Coronary artery (tissue), 2 donors: ENCODE measurements at regions not wholly inside any gene's neighbourhood (a gene's known extent, or its start where the extent isn't known, plus 50 kb on each side); places are given as distances from the start of the nearest gene placed in this dataset.
"Not testable (repeated sequence)": the region's sequence is repeated elsewhere in the genome, so short reads cannot be mapped to it uniquely, and the experiment has no call there.

Experiments
- DNase-seq: peaks from one replicate; pipeline ENCODE4 v3.0.0-alpha.2; 2017; ENCODE audit warnings: low spot score
- H3K27ac ChIP-seq, 2 donors: fragments of 200-600 bp; sonication (generic); one replicate each; pipeline ENCODE4 v1.5.1; 2016 to 2019
- H3K4me3 ChIP-seq: fragments of 200-600 bp; sonication (generic); 2 replicates; pipeline ENCODE4 v1.5.1; 2016; ENCODE audit warnings: mild to moderate bottlenecking, moderate library complexity
- CTCF ChIP-seq: fragments of 200-600 bp; sonication (generic); IDR thresholded peaks from one replicate; pipeline ENCODE4 v1.5.1; 2019; ENCODE audit warnings: antibody characterized with exemption

DNA sequence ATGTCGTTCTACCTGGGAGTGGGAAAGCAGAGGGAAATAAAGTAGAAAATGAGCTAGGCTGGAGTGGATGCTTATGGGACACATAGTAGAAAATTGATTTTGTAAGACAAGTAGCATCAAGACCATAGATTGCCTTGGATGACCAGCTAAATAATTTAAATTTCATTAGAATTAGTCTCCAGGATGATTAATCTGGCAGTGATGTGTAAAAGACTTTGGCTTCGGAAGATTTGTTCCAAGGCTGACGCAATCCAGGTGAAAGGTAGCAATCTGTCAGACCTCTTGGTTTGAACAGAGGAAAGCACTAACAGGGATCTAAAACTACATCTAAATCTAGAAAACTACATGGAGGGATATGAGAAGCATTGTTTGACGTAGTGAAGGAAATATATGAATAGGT, 236.5 kb downstream of the ARL4A start:
- H3K27ac ChIP-seq, result no peak overlapping the region
- no peak for TF ChIP-seq CTCF
- DNase-seq, result no peak

DNA sequence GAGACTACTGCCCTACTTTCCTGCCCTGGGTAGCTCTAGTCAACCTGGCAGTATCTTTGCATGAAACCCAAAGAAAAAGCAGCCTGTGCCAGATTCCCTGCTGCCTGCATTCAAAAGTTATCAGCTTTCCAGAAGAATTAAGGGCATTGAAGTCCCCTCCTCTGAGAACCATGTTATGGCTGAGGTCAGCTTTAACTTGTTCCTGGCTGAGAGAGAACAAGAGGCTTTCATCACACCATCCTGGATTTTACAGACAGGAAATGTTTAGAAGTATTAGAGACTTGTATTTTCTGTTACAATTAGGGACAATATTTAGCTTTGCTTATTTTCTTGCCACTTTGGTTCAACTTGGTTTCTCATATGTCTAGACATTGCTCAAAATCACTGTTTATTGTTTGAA, 238.8 kb downstream of the ARL4A start:
- no peak overlapping the region for H3K27ac ChIP-seq
- DNase-seq, result no peak

More for the DNA sequence above, 236.5 kb downstream of the ARL4A start:
- no peak overlapping the region for H3K4me3 ChIP-seq

DNA sequence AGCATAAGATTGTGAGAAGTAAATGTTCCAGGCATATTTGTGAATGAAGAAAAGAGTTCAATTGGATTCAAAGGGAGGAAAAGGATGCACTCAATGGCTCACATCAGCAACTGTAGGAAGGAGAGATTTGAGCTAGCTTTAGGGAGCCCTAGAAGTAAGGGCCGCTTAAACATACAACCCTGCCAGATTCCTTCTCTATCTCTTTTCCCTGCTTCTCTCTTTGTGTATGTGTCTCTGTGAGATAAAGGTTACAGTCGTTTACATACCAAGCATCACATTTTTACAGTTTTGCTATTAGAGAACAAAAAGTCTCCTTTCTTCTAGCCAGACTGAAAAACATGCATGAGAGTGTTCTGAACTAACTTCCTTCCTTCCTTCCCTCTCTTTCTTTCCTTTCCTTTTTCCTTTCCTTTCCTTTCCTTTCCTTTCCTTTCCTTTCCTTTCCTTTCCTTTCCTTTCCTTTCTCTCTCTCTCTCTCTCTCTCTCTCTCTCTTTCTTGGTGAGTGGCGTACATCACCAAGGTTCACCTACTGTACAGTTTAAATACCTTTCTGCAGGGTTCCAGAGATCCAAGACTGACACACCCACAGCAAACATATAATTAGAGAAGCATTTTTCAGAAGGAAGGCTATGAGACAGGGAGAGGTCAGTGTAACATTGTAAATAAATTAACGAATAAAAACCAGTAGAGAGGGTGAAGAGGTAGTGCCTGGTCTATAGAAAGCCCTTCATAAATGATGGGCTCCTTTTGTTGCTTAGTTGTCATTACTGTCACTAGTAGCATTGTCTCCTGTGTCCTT, 240.4 kb downstream of the ARL4A start:
- Histone ChIP-seq H3K27ac (no peak overlapping the region), H3K4me3 (no peak overlapping the region)
- no peak for DNase-seq
- no peak for TF ChIP-seq CTCF

More for the DNA sequence above, 238.8 kb downstream of the ARL4A start:
- H3K4me3 ChIP-seq, result no peak overlapping the region
- TF ChIP-seq CTCF, result no peak

DNA sequence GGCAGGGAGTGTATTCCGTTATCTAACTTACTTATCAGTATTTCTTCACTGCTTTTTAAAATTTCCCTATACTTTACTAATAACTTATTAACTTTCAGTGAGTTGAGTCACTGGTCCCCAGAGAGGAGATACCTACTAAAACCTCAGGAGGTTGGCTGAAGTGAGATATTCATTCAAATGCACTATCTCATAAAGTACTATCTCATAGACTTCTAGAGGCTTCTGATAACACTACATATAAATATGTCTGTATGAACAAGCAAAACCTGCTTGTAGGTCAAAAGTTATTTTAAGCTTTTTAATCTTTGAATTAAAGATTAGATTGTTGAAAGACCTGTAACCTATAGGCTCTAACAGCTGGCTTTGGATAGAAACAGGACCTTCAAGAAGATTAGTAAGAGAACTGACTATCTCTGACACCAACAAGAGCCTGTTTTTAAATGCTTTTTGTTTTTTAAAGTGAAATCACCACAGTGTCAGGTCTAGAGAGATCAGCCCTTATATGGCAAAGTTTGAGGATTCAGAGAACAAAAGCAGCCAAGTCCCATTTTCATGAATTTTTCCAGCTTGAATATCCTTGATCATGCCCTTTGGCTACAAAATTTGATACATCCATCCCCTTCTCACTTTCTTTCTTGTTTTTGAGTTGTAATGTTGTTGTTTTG, 242.2 kb downstream of the ARL4A start:
- Histone ChIP-seq H3K27ac (no peak overlapping the region), H3K4me3 (no peak overlapping the region)
- TF ChIP-seq CTCF, result no peak
- no peak for DNase-seq

GRCh38 chr7:12930534-12930933, 243.1 kb downstream of the ARL4A start:
- no peak for DNase-seq
- TF ChIP-seq CTCF, result no peak
- Histone ChIP-seq H3K4me3 (no peak overlapping the region), H3K27ac (no peak overlapping the region)

- not testable (repeated sequence) for H3K4me3 ChIP-seq, DNase-seq, H3K27ac ChIP-seq
Observed at GRCh38 chr7:12931465-12931864, 244.0 kb downstream of the ARL4A start.

DNA sequence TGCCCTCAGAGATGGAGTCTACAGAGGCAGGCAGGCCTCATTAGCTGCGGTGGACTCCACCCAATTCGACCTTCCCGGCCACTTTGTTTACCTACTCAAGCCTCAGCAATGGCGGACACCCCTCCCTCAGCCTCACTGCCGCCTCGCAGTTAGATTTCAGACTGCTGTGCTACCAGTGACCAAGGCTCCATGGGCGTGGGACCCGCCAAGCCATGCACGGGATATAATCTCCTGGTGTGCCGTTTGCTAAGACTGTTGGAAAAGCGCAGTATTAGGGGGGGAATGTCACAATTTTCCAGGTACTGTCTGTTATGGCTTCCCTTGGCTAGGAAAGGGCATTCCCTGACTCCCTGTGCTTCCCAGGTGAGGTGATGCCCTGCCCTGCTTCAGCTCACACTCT, 252.3 kb downstream of the ARL4A start:
- H3K27ac ChIP-seq, result no peak overlapping the region
- DNase-seq, result no peak
- no peak overlapping the region for H3K4me3 ChIP-seq
- no peak for TF ChIP-seq CTCF
